Cardiac fibroblast (primary cell): ENCODE measurements at regions not wholly inside any gene's neighbourhood (a gene's known extent, or its start where the extent isn't known, plus 50 kb on each side); places are given as distances from the start of the nearest gene placed in this dataset.

Source experiments
- DNase-seq, 2 donors: peaks; one replicate each; pipeline versions ENCODE4 v3.0.0 to v3.0.0-alpha.2; 2010; ENCODE audit warnings: low read depth in 2 of 2
- H3K4me3 ChIP-seq, 2 donors: replicated peaks in 1 of 2; 1 replicate in 1 of 2; 2 replicates in 1 of 2; pipeline ENCODE4 v1.5.1; 2011; ENCODE audit warnings: low read depth in 2 of 2, low read length in 2 of 2, mild to moderate bottlenecking in 2 of 2, moderate library complexity in 1 of 2
- TF ChIP-seq, protein P1 (sequence below): IDR thresholded peaks from one replicate; pipeline ENCODE4 v1.5.1; 2011; ENCODE audit warnings: low read depth, mild to moderate bottlenecking, low read length, inconsistent platforms

DNA sequence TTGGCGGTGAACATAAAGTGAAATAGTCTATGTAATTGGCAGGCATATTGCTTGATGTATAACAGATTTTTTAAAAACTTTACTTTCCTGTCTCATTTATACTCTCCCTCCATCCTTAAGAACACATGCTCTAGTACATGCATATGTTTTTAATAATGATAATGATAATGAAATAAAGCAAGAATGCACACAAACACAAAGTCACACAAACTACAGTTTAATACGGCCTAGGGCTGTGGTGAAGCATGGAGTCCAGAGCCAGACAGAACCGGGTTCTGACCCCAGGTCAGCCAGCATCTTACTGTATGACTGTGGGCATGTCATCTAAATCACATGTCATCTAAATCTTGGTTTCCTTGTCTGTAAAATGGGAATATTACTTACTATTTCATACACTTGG lies 324.9 kb upstream of the NFIA start:
- no peak overlapping the region for H3K4me3 ChIP-seq
- DNase-seq = no peak
- TF ChIP-seq, protein P1, sequence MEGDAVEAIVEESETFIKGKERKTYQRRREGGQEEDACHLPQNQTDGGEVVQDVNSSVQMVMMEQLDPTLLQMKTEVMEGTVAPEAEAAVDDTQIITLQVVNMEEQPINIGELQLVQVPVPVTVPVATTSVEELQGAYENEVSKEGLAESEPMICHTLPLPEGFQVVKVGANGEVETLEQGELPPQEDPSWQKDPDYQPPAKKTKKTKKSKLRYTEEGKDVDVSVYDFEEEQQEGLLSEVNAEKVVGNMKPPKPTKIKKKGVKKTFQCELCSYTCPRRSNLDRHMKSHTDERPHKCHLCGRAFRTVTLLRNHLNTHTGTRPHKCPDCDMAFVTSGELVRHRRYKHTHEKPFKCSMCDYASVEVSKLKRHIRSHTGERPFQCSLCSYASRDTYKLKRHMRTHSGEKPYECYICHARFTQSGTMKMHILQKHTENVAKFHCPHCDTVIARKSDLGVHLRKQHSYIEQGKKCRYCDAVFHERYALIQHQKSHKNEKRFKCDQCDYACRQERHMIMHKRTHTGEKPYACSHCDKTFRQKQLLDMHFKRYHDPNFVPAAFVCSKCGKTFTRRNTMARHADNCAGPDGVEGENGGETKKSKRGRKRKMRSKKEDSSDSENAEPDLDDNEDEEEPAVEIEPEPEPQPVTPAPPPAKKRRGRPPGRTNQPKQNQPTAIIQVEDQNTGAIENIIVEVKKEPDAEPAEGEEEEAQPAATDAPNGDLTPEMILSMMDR = no peak

DNA sequence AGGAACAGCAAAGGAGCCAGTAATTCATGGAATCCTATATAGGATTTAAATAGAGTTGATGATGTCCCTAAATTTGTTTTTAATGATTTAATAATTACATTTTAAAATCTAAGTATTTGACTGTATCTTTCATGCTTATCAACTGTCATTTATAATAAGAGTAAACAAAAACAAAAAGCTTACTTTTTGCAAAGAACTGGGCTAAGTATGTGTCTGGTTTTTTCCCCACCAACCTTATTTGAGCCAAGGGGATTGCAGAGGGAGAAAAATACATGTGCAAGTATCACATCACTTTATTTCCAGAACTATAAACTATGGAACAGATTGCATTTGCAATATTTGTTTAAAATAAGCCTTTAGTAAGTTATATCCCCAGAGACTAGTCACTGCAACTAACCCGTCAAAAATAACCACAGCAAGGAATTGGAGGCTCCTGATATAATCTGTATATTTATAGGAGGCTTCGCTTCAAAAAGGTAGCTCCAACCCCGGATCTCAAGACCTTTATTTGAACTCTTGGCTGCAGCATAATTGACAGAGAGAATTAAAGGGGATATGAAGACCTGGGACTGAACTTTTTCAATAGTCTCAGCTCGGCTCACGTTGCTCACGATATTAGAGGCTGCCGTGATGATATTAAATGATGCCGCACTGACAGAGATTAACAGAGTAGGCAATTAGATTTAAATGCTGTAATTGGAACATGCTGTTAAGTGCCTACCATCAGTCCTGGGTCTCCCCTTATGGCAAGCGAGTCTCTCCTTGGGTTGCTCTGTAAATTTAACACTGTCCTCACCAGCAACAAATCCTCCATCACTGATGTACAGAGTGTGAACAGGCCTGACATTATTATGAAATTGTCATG lies 329.1 kb upstream of the NFIA start:
- DNase-seq = no peak
- TF ChIP-seq, protein P1 = no peak
- no peak overlapping the region for H3K4me3 ChIP-seq

DNA sequence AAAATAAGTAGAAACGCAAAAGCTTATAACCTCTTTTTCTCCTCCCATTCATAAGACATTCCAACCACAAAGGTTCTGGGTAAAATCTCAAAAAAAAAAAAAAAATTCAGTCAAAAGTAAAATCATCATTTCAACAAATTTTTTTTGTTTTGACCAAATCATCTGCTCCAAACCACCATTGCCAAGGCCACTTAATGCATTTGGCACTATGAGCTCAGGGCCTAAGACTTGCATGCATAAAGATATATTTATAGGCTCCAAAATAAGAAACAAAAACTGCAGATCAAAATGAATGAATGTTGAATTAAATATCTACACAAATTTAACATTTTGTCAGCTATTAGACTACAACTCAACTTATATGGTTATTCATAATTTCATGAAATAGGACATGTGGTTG lies 331.1 kb upstream of the NFIA start:
- DNase-seq = no peak
- TF ChIP-seq, protein P1 = no peak
- H3K4me3 ChIP-seq = no peak overlapping the region

DNA sequence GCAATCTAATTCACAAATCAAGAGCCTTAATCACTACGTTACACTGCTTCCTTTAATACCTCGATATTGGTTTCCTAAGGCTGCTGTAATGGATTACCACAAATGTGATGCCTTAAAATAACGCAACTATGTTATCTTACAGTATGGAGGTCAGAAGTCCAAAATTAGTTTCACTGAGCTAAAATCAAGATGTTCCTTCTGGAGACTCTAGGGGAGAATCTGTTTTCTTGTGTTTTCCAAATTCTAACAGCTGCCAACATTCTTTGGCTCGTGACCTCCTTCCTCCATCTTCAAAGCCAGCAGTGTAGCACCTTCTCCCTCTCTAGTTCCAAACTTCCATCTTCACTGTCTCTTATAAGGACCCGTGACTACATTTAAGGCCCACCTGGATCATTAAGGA lies 335.0 kb upstream of the NFIA start:
- TF ChIP-seq, protein P1 = no peak
- no peak overlapping the region for H3K4me3 ChIP-seq
- DNase-seq = no peak

DNA sequence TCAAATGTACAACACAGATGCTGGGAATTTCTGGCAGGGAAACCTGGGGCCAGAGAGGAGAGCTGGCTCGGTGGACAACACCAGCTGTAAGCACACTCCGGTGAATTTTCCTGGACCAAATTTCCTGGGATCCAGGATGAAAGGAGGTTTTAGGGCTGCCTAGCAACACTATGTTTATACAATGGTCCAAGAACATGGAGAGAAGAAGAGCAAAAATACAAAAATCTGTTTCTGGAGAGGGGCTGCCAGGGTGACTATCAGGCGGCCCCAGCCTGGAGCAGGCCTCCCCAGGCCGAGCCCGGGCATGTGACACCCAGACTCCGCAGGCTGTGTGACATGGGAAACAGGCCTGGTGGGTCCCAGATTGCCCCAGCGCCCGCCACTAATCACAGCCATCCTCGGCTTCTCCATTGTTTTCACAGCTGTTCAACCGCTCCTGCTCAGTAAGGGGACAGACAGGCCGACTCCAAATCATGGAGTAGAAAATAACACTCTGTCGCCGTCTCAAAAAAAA lies 336.0 kb upstream of the NFIA start:
- H3K4me3 ChIP-seq = no peak overlapping the region
- DNase-seq = no peak
- TF ChIP-seq, protein P1 = no peak

DNA sequence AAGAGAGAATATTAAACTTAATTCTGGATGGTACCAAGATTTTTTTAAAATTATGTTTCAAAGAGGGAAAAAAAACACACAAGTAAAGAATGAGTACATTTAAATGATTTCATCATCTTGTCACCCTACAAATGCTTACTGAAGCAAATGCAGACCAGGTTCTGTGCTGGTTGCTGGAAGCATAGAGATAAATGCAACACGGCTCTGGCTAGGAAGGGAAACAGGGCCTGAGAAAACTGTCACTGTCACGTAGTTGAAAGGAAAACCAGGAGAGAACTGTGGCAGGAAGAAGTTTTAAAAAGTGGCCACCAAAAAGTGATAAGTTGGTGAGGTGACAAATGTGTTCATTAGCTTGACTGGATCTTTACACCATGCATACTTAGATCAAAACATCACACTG lies 336.9 kb upstream of the NFIA start:
- DNase-seq = no peak
- H3K4me3 ChIP-seq = no peak overlapping the region
- TF ChIP-seq, protein P1 = no peak

DNA sequence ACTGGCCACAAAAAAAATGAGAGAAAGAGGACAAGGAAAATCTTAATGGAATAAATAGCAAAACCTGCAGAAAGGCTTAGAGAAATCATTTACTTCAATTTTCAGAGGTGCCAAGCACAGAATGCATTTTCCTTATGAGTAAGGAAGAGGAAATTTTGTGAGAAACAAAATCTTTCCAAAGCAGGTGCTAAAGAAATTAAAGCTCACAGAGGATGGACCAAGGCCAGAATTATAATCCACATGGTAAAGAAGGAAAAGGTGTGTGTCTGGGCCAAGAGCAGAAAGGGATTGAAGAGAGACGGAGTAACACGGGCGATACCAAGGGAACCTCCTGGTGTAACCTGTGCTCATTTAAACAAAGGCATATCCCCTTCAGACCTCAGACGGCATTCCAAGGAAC lies 340.0 kb upstream of the NFIA start:
- no peak overlapping the region for H3K4me3 ChIP-seq
- no peak for DNase-seq
- TF ChIP-seq, protein P1 = no peak
